ENCODE measurements at regions not wholly inside any gene's neighbourhood (a gene's known extent, or its start where the extent isn't known, plus 50 kb on each side); places are given as distances from the start of the nearest gene placed in this dataset.

DNA sequence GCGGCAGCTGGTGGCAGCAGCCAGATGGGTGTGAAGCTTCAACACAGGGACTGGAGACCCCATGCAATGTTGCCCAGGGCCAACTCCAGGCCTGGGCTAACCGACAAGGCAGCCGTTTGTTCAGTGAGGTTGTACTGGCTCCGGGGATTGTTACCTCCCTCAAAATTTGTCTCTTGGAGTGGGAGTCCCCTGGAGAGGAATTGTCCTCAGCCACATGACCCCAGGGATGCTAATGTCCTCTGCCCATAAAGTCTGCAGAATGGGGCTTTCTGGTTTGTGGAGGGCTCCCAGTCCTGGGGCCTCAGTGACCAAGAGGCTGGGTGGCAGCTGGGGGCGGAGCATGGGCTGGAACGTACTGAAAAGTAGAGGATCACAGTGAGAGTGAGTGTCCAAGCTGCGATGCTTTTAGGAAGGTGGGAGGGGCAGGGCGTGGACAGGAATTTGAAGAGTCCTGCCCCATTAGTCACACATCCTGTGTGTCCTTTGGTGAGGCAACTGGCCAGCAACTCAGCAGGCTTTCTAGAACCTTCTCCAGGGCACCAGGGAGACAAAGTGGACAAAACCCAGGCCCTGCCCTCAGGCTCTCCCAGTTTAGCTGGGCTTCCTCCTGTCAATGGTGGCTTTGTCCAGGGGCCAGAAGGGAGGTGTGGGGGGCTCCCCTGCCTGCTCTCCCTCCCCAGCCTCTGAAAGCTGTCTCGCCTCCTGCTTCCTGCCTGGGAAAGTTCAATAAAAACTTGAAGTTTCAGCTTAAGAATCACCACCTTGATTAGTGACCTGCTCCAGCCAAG, 114.0 kb downstream of the NSG2 start:
- DNase-seq, result no peak

GRCh38 chr5:174165406-174165805, 119.9 kb downstream of the NSG2 start:
- DNase-seq, result no peak

GRCh38 chr5:174166231-174167079, 120.9 kb downstream of the NSG2 start:
- DNase-seq, result no peak

DNA sequence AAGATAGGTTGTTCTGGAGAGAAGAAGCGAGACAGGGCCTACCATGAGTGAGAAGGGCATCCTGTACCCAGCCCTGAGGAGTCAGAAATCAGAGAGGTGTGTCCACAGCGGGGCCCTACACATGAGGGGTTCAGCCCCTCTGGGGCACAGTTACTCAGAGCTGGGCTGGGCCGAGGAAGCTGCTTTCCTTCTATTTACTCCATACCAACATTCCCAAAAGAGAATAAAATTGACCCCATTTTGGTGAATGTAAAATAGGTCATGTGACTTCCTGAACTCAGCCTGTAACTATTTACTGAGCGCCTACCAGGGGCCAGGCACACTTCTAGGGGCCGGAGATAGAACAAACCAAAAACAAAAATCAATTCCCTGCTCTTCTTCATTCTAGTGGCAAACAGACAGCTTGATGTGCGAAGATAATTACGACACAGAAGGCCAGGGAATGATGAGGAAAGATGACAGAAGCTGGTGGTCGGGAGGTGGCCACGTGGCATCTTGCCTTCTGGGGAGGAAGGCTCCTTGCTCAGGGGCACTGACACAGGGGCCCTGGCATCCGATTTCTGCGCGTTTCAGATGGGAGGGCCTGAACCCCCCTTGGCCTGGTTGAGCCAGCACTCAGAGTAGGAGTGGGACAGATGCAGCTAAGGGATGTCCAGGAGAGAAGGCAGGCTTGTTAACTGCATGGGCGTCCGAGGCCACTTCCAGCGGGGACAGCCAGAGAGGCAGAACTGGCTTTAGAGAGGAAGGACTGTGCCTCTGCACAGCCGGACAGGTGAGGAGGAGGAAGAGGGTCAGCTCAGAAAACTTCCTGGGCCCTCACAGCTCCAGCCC, 121.8 kb downstream of the NSG2 start:
- no peak for DNase-seq

- DNase-seq, result no peak
Measured at GRCh38 chr5:174172152-174172551, 126.6 kb downstream of the NSG2 start.

- no peak for DNase-seq
Measured at GRCh38 chr5:174172566-174172965, 127.1 kb downstream of the NSG2 start.

- no peak for DNase-seq
Measured at GRCh38 chr5:174173766-174174165, 128.3 kb downstream of the NSG2 start.

DNA sequence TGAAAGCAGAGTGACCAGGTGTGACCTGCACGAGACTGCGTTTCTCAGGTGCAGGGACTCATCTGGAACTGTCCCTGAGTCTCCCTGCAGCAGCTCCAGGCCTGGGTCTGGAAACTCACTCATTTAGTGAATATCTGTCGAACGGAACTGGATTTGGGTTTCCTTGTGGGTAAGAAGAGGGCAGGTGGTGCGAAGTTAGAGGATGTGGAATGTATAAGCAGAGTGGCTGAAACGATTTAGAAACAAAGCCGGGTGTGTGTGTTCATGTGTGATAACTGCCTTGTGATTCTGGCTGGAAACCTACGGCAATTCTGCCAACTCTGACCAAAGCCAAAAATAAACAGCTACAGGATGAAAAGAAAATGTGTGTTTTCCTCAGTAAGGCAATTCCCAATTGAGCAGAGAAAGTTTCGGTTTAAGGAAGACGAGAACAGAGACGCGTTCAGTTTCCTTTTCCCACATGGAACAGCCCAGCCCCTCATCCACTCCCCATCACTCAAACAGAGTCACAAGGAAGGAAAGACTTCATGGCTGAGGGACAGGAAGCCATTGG, 130.3 kb downstream of the NSG2 start:
- no peak for DNase-seq

DNA sequence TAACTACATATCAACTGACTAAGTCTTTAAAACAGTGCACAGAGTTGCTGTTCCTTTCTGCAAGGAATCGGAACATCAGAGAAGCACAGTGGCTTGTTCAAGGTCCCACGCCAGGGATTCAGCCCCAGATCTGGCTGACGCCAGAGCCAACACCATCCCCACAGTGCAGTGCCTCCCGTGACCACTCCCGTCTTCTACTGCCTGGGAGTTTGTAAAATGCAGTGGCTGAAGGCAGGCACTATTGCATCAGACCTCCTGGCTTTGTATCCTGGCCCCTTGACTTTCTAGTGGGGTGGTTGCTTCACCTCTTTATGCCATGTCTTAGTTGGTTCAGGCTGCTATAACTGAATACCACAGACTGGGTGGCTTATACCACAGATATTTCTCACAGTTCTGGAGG, 131.0 kb downstream of the NSG2 start:
- no peak for DNase-seq

DNA sequence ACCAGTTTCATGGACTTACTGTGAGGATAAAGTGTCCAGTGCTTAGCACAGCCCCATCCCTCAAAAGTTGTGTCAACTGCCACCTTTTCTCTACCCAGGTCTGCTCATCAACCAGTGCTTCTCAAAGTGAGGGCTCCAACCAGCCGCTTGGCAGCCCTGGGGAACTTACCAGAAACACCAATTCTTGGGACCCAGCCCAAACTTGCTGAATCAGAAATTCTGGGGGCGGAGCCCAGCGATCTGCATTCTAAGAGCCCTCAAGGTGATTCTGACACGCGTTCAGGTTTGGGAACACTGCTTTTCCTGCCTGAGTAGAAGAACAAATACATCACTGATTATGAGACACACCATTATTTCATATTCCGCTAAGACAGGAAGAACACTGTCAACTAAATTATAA, 132.0 kb downstream of the NSG2 start:
- DNase-seq, result no peak

- DNase-seq, result no peak
Measured at GRCh38 chr5:174177976-174178605, 132.6 kb downstream of the NSG2 start.

DNA sequence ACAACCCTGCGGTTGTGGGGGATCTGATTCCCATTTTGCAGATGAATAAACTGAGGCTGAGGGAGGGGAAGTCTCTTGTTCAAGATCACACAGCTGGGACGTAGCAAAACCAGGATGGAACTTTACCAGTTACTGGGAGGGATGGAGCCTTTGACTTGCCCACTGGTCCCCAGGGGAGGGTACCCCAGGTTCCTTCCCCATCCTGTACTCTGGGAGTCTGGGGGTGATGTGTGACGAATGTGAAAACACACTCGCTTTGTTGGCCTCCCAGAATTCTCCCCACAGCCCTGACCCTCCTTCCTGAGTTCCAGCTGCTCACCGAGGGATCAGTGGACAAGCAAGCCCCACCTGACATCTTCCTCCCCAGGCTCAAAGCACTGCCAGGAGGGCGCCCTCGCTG, 135.1 kb downstream of the NSG2 start:
- no peak for DNase-seq

GRCh38 chr5:174182111-174182510, 136.6 kb downstream of the NSG2 start:
- no peak for DNase-seq

- no peak for DNase-seq
Measured at GRCh38 chr5:174183701-174184100, 138.2 kb downstream of the NSG2 start.

- DNase-seq, result no peak
Measured at GRCh38 chr5:174185506-174185905, 140.0 kb downstream of the NSG2 start.

GRCh38 chr5:174186096-174186695, 140.7 kb downstream of the NSG2 start:
- no peak for DNase-seq

GRCh38 chr5:174187001-174187400, 141.5 kb downstream of the NSG2 start:
- no peak for DNase-seq

GRCh38 chr5:174187481-174187880, 142.0 kb downstream of the NSG2 start:
- DNase-seq, result no peak

DNA sequence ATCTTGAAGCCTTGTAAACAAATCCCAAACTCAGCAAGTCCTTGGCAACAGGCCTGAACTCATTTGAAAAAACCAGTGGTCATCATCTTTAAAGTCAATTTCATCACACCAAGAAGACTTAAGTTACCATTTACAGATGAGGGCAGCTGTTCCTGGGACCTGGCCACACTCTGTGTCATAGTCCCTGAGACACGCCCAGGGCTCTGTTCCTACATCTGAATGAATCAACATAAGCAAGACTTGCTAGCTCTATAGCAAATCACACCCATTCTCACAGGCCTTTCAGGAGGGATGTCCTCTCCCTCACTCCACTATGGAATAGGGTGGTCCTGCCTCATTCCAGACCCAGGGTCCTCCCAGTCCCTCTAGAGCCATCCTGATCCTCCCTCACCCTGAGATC, 142.8 kb downstream of the NSG2 start:
- no peak for DNase-seq

GRCh38 chr5:174189654-174190541, 144.4 kb downstream of the NSG2 start:
- DNase-seq, result no peak

GRCh38 chr5:174191076-174191475, 145.6 kb downstream of the NSG2 start:
- DNase-seq, result no peak

Data from GOT3 (cell line).